Lower lobe of right lung (tissue), 2 donors: ENCODE measurements at regions not wholly inside any gene's neighbourhood (a gene's known extent, or its start where the extent isn't known, plus 50 kb on each side); places are given as distances from the start of the nearest gene placed in this dataset.
A peak's percentile ranks its signal among the peaks of the same experiment; 100 is the strongest.

Source experiments
- ATAC-seq, 2 donors: fragments of 200-7000 bp; cut with Tn5 transposase; one replicate each; pipeline ENCODE4 v1.9.1; 2020 to 2022; ENCODE audit warnings: mild to moderate bottlenecking in 2 of 2, moderate library complexity in 2 of 2
- DNase-seq: peaks from one replicate; pipeline ENCODE4 v3.0.0-alpha.2; 2020
- H3K27ac ChIP-seq: fragments of 200-600 bp; one replicate; pipeline ENCODE4 v1.8.0; 2022
- H3K27me3 ChIP-seq: fragments of 200-600 bp; one replicate; pipeline ENCODE4 v1.8.0; 2022; ENCODE audit warnings: low read depth
- H3K36me3 ChIP-seq: fragments of 200-600 bp; one replicate; pipeline ENCODE4 v1.8.0; 2022; ENCODE audit warnings: mild to moderate bottlenecking
- H3K4me1 ChIP-seq: fragments of 200-600 bp; one replicate; pipeline ENCODE4 v1.8.0; 2022
- H3K4me3 ChIP-seq: fragments of 200-600 bp; one replicate; pipeline ENCODE4 v1.8.0; 2022; ENCODE audit warnings: mild to moderate bottlenecking
- H3K9me3 ChIP-seq: fragments of 200-600 bp; one replicate; pipeline ENCODE4 v1.8.0; 2022
- CTCF ChIP-seq: fragments of 200-600 bp; IDR thresholded peaks from one replicate; pipeline ENCODE4 v1.8.0; 2022; ENCODE audit warnings: antibody characterized with exemption, mild to moderate bottlenecking
- intact Hi-C: fragments of 100-400 bp; cut with DNase I; formaldehyde crosslinking; loops from one replicate; pipeline ENCODE4 v1.11.0; 2022
- donor health status: DM: no; HTN: yes; CAD: no; lungs with severe emphysema.

DNA sequence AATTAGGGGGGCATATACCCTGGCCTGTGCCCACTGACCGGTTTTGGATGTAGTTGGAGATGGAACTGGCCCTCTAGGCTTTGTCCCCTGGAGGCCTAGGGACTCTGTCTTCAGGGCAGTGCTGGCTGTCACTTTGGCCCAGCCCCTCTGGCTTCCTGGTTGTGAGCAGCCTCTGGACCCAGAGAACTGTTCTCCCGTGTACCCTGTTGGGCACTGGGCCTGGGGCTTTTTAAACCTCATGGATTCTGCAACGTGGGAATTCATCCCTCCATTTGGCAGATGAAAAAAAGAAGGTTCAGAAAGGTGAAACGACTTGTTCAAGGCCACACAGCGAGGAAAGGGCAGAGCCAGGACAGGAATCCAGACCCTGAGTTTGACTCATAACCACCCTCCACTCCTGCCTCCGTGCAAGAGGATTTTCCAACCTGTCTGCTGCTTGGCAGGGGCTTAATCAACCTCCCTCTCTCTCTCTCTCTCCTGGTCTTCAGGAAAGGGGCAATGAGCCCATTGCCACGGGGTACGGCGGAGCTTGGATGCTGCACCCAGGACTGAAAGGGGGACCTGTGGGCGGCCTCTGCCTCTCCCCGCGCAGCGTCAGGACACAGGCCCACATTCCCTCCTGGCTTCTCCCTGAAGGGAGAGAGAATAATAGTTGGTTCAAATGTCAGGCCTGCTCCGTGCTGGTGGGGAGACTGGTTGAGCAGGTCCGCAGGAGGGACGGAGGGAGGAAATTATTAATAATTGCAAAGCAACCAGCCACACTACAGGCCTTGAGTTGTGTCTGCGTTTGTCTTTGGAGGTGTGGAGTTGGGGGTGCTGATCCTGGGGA is 56.0 kb downstream of the CEBPB start:
- Histone ChIP-seq H3K27ac (no peak overlapping the region), H3K36me3 (no peaks in the 10 kb centered on the region), H3K27me3 (no peaks in the 10 kb centered on the region), H3K4me1 (no peaks in the 10 kb centered on the region), H3K4me3 (no peak overlapping the region), H3K9me3 (no peaks in the 10 kb centered on the region)
- intact Hi-C loops, result no loop called here
- no peak for TF ChIP-seq CTCF
- ATAC-seq, result no peak
- DNase-seq, result no peak

GRCh38 chr20:50247196-50248094 is 56.8 kb downstream of the CEBPB start:
- no peaks in the 10 kb centered on the region for H3K27me3 ChIP-seq
- no peak for TF ChIP-seq CTCF
- DNase-seq (no peak), ATAC-seq (no peak)
- H3K4me3 ChIP-seq, result no peak overlapping the region
- H3K9me3 ChIP-seq, result no peaks in the 10 kb centered on the region
- no peaks in the 10 kb centered on the region for H3K36me3 ChIP-seq
- no peak overlapping the region for H3K27ac ChIP-seq
- intact Hi-C loops, result no loop called here
- H3K4me1 ChIP-seq, result no peaks in the 10 kb centered on the region

DNA sequence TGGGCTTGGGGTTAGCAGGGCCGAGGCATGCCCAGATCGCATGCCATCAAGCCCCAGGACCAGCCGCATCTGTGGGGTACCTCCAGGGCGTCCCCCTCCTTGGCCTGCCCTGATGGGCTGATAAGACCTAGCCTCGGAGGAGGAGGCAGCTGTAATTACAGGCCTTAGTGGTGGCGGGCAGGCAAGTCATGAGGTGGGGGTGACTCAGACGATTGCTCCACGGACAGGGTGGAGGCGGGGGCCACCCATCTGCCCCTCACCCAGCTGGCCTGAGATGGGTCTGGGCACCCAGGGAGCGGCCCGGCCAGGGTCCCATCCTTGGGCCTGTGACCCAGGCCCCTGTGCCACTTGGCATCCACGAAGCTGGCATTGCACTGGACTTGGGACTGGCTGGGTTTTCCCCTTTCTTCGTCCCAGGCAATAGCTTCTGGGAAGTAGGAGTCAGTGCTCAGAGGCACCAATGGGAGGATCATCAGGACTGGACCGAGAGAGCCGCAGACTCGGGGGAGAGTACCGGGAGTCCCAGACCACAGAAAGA is 57.5 kb downstream of the CEBPB start:
- Histone ChIP-seq H3K27me3 (no peaks in the 10 kb centered on the region), H3K4me3 (no peak overlapping the region), H3K36me3 (no peaks in the 10 kb centered on the region), H3K4me1 (no peaks in the 10 kb centered on the region), H3K27ac (no peak overlapping the region), H3K9me3 (no peaks in the 10 kb centered on the region)
- ATAC-seq (peak; percentile 18 to 21), DNase-seq (no peak)
- no peak for TF ChIP-seq CTCF
- intact Hi-C loops, result no loop called here

GRCh38 chr20:50249447-50250388 is 59.1 kb downstream of the CEBPB start:
- intact Hi-C loops, result no loop called here
- Histone ChIP-seq H3K36me3 (no peaks in the 10 kb centered on the region), H3K4me3 (no peak overlapping the region), H3K4me1 (no peaks in the 10 kb centered on the region), H3K9me3 (no peaks in the 10 kb centered on the region), H3K27me3 (no peaks in the 10 kb centered on the region), H3K27ac (no peak overlapping the region)
- ATAC-seq (no peak), DNase-seq (no peak)
- TF ChIP-seq CTCF, result no peak
